Loucy (cell line): ENCODE measurements at regions not wholly inside any gene's neighbourhood (a gene's known extent, or its start where the extent isn't known, plus 50 kb on each side); places are given as distances from the start of the nearest gene placed in this dataset.

Experiments
- H2AFZ ChIP-seq: fragments of 200-600 bp; sonication (generic); 2 replicates; pipeline ENCODE4 v1.6.0; 2016; ENCODE audit warnings: antibody characterized with exemption, mild to moderate bottlenecking, low read length, moderate library complexity
- H3F3A ChIP-seq: fragments of 200-600 bp; 2 replicates; pipeline ENCODE4 v1.6.0; 2016; ENCODE audit warnings: antibody characterized with exemption, low read depth, mild to moderate bottlenecking
- H3K27me3 ChIP-seq: fragments of 200-600 bp; sonication (generic); 2 replicates; pipeline ENCODE4 v1.6.1; 2014; ENCODE audit warnings: low read length, mild to moderate bottlenecking; ENCODE audit not compliant: insufficient read depth, poor library complexity, severe bottlenecking
- H3K36me3 ChIP-seq: fragments of 200-600 bp; sonication (generic); 2 replicates; pipeline ENCODE4 v1.6.1; 2016; ENCODE audit warnings: low read length; ENCODE audit not compliant: insufficient read depth
- H3K4me1 ChIP-seq: fragments of 200-600 bp; sonication (generic); 2 replicates; pipeline ENCODE4 v1.5.1; 2014; ENCODE audit warnings: low read length, mild to moderate bottlenecking; ENCODE audit not compliant: insufficient read depth, poor library complexity, severe bottlenecking
- H3K4me2 ChIP-seq: fragments of 200-600 bp; sonication (generic); 2 replicates; pipeline ENCODE4 v1.6.0; 2014; ENCODE audit warnings: antibody characterized with exemption, low read length, low read depth, mild to moderate bottlenecking; ENCODE audit not compliant: poor library complexity, severe bottlenecking
- H3K4me3 ChIP-seq: fragments of 200-600 bp; sonication (generic); 2 replicates; pipeline ENCODE4 v1.5.1; 2014; ENCODE audit warnings: low read length, mild to moderate bottlenecking, mixed read lengths; ENCODE audit not compliant: poor library complexity, severe bottlenecking
- H3K79me2 ChIP-seq: fragments of 200-600 bp; sonication (generic); 2 replicates; pipeline ENCODE4 v1.6.1; 2014; ENCODE audit warnings: low read length; ENCODE audit not compliant: insufficient read depth
- H3K9ac ChIP-seq: fragments of 200-600 bp; sonication (generic); 2 replicates; pipeline ENCODE4 v1.6.0; 2014; ENCODE audit warnings: mild to moderate bottlenecking, low read depth, low read length, moderate library complexity; ENCODE audit not compliant: poor library complexity, severe bottlenecking
- H3K9me2 ChIP-seq: fragments of 200-600 bp; sonication (generic); replicated peaks from 2 replicates; pipeline ENCODE4 v1.6.1; 2016; ENCODE audit warnings: low read depth, low read length, mixed read lengths
- H3K9me3 ChIP-seq: fragments of 200-600 bp; sonication (generic); 2 replicates; pipeline ENCODE4 v1.6.1; 2014; ENCODE audit warnings: mild to moderate bottlenecking, antibody characterized with exemption, low read length, low read depth; ENCODE audit not compliant: insufficient read depth
- H4K20me1 ChIP-seq: fragments of 200-600 bp; sonication (generic); 2 replicates; pipeline ENCODE4 v1.6.0; 2014; ENCODE audit warnings: antibody characterized with exemption, low read length, mild to moderate bottlenecking; ENCODE audit not compliant: insufficient read depth, poor library complexity, severe bottlenecking
- CTCF ChIP-seq: fragments of 200-600 bp; sonication (generic); conservative IDR thresholded peaks from 2 replicates; pipeline ENCODE4 v1.5.1; 2014; ENCODE audit warnings: mild to moderate bottlenecking, antibody characterized with exemption, low read length
- EZH2phosphoT487 ChIP-seq: fragments of 200-600 bp; IDR thresholded peaks from 2 replicates; pipeline ENCODE4 v1.6.1; 2018; ENCODE audit warnings: antibody characterized with exemption, mild to moderate bottlenecking, moderate library complexity, borderline replicate concordance

GRCh38 chr5:124661317-124662141 is 84.9 kb downstream of the ZNF608 start:
- H3K9ac ChIP-seq = no peak overlapping the region
- TF ChIP-seq CTCF (no peak), EZH2phosphoT487 (no peak)
- no peak overlapping the region for H2AFZ ChIP-seq
- H3K36me3 ChIP-seq = no peaks in the 10 kb centered on the region
- H3K4me3 ChIP-seq = no peak overlapping the region
- no peaks in the 10 kb centered on the region for H3F3A ChIP-seq
- no peaks in the 10 kb centered on the region for H3K9me2 ChIP-seq
- peaks cover 1% of the 10 kb centered on the region for H3K4me1 ChIP-seq
- H3K27me3 ChIP-seq = no peaks in the 10 kb centered on the region
- no peaks in the 10 kb centered on the region for H3K9me3 ChIP-seq
- no peaks in the 10 kb centered on the region for H4K20me1 ChIP-seq
- H3K79me2 ChIP-seq = no peaks in the 10 kb centered on the region
- H3K4me2 ChIP-seq = no peak overlapping the region

GRCh38 chr5:124660229-124661093 is 86.0 kb downstream of the ZNF608 start:
- no peaks in the 10 kb centered on the region for H3F3A ChIP-seq
- no peaks in the 10 kb centered on the region for H3K9me3 ChIP-seq
- no peaks in the 10 kb centered on the region for H3K27me3 ChIP-seq
- H3K79me2 ChIP-seq = no peaks in the 10 kb centered on the region
- H3K4me1 ChIP-seq = peaks cover 9% of the 10 kb centered on the region
- no peaks in the 10 kb centered on the region for H3K9me2 ChIP-seq
- H2AFZ ChIP-seq = no peak overlapping the region
- no peak overlapping the region for H3K9ac ChIP-seq
- H3K36me3 ChIP-seq = no peaks in the 10 kb centered on the region
- H3K4me3 ChIP-seq = no peak overlapping the region
- H3K4me2 ChIP-seq = no peak overlapping the region
- TF ChIP-seq CTCF (no peak), EZH2phosphoT487 (no peak)
- no peaks in the 10 kb centered on the region for H4K20me1 ChIP-seq

- no peak overlapping the region for H3K4me3 ChIP-seq
- H3K9ac ChIP-seq = no peak overlapping the region
- no peaks in the 10 kb centered on the region for H3F3A ChIP-seq
- H2AFZ ChIP-seq = no peak overlapping the region
- H4K20me1 ChIP-seq = no peaks in the 10 kb centered on the region
- H3K9me3 ChIP-seq = no peaks in the 10 kb centered on the region
- H3K27me3 ChIP-seq = peaks cover 2% of the 10 kb centered on the region
- H3K9me2 ChIP-seq = no peaks in the 10 kb centered on the region
- H3K36me3 ChIP-seq = no peaks in the 10 kb centered on the region
- H3K4me1 ChIP-seq = peaks cover 10% of the 10 kb centered on the region
- H3K4me2 ChIP-seq = no peak overlapping the region
- TF ChIP-seq EZH2phosphoT487 = no peak
- TF ChIP-seq CTCF = no peak
- H3K79me2 ChIP-seq = no peaks in the 10 kb centered on the region
Observed at GRCh38 chr5:124659798-124660197, 86.6 kb downstream of the ZNF608 start.
